Endothelial cell of umbilical vein (primary cell): ENCODE measurements at regions not wholly inside any gene's neighbourhood (a gene's known extent, or its start where the extent isn't known, plus 50 kb on each side); places are given as distances from the start of the nearest gene placed in this dataset.

ENCODE experiments used
- BruUV-seq: library from RNA; stranded (reverse); fragments of 400-500 nt; replicated peaks from 2 replicates; lab custom pipeline; 2021; lab: Mats Ljungman, UMichigan
- CTCF ChIA-PET: fragments of 300-600, 350-600 bp; sonication (Branson Sonifier 250); formaldehyde crosslinking; loops from one replicate; lab custom pipeline; 2021; ENCODE audit warnings: antibody characterized with exemption, inconsistent platforms; lab: Charles Lee
- POLR2A ChIA-PET: fragments of 300-600, 350-600 bp; sonication (Branson Sonifier 250); formaldehyde crosslinking; loops from one replicate; lab custom pipeline; 2021; ENCODE audit warnings: antibody characterized with exemption, inconsistent platforms; lab: Charles Lee
- DNase-seq: peaks from one replicate; pipeline ENCODE4 v3.0.0-alpha.2; 2011; ENCODE audit warnings: low read depth, low spot score
- FAIRE-seq: peaks from 2 replicates; lab custom pipeline; 2011; peaks lifted over from hg19 to GRCh38; lab: Jason Lieb, UNC
- H2AFZ ChIP-seq: 2 replicates; pipeline ENCODE4 v1.6.0; 2012; ENCODE audit warnings: low read depth, low read length, control low read depth, inconsistent platforms
- H3K27ac ChIP-seq: 2 replicates; pipeline ENCODE4 v1.5.1; 2011; ENCODE audit warnings: low read depth, mild to moderate bottlenecking, control low read depth, low read length, moderate library complexity; ENCODE audit not compliant: insufficient read depth
- H3K27me3 ChIP-seq, 2 experiments: 2 replicates each; pipeline versions ENCODE4 v1.6.0 to v1.6.1; 2011; ENCODE audit warnings: low read length in 2 of 2, mixed read lengths in 1 of 2; ENCODE audit not compliant: control insufficient read depth in 2 of 2, insufficient read depth in 2 of 2
- H3K36me3 ChIP-seq, 2 experiments: 2 replicates in 1 of 2; 3 replicates in 1 of 2; pipeline ENCODE4 v1.5.1; 2011; ENCODE audit warnings: low read length in 2 of 2, mild to moderate bottlenecking in 1 of 2, moderate library complexity in 1 of 2; ENCODE audit not compliant: control insufficient read depth in 2 of 2, insufficient read depth in 2 of 2; ENCODE audit errors: extremely low read depth in 1 of 2
- H3K4me1 ChIP-seq: 3 replicates; pipeline ENCODE4 v1.5.1; 2011; ENCODE audit warnings: mild to moderate bottlenecking, low read length; ENCODE audit not compliant: control insufficient read depth, insufficient read depth; ENCODE audit errors: extremely low read depth
- H3K4me2 ChIP-seq: 2 replicates; pipeline ENCODE4 v1.6.1; 2011; ENCODE audit warnings: low read length, control low read depth, mixed read lengths; ENCODE audit not compliant: insufficient read depth
- H3K4me3 ChIP-seq, 3 experiments: fragments of 200-600 bp in 1 of 3; sonication (generic), shearing (Covaris generic) in 1 of 3; replicated peaks in 1 of 3; 2 replicates each; pipeline ENCODE4 v1.5.1; 2011 to 2016; ENCODE audit warnings: control low read depth in 3 of 3, low read length in 3 of 3, mild to moderate bottlenecking in 2 of 3, inconsistent platforms in 1 of 3, low read depth in 1 of 3, moderate library complexity in 1 of 3; ENCODE audit not compliant: insufficient read depth in 1 of 3
- H3K79me2 ChIP-seq: 2 replicates; pipeline ENCODE4 v1.6.0; 2012; ENCODE audit warnings: low read length, inconsistent platforms; ENCODE audit not compliant: control insufficient read depth, insufficient read depth
- H3K9ac ChIP-seq: replicated peaks from 2 replicates; pipeline ENCODE3; 2011; ENCODE audit warnings: low read length, control low read depth; ENCODE audit not compliant: insufficient read depth; ENCODE audit errors: extremely low read depth
- H3K9me1 ChIP-seq: replicated peaks from 3 replicates; pipeline ENCODE4 v1.6.0; 2011; ENCODE audit warnings: mild to moderate bottlenecking, low read length; ENCODE audit not compliant: control insufficient read depth, insufficient read depth; ENCODE audit errors: extremely low read depth
- H3K9me3 ChIP-seq: replicated peaks from 2 replicates; pipeline ENCODE4 v1.5.1; 2012; ENCODE audit warnings: low read length, inconsistent platforms; ENCODE audit not compliant: control insufficient read depth, insufficient read depth
- H4K20me1 ChIP-seq: replicated peaks from 2 replicates; pipeline ENCODE3; 2011; ENCODE audit warnings: mild to moderate bottlenecking, low read length; ENCODE audit not compliant: control insufficient read depth, insufficient read depth; ENCODE audit errors: extremely low read depth
- CTCF ChIP-seq, 2 donors: IDR thresholded peaks; 1 replicate in 1 of 2; 2 replicates in 1 of 2; pipeline ENCODE4 v1.5.1; 2011; ENCODE audit warnings: low read length in 2 of 2, mild to moderate bottlenecking in 2 of 2, moderate library complexity in 2 of 2, control low read depth in 1 of 2, inconsistent platforms in 1 of 2, low read depth in 1 of 2; ENCODE audit not compliant: insufficient read depth in 1 of 2; ENCODE audit errors: extremely low read depth in 1 of 2
- EZH2 ChIP-seq: IDR thresholded peaks from 2 replicates; pipeline ENCODE4 v1.6.1; 2012; ENCODE audit warnings: borderline replicate concordance, low read depth, mild to moderate bottlenecking, moderate library complexity, low read length, inconsistent platforms; ENCODE audit not compliant: severe bottlenecking
- FOS ChIP-seq: IDR thresholded peaks from 2 replicates; pipeline ENCODE4 v1.6.1; 2011; ENCODE audit warnings: mild to moderate bottlenecking, low read length, moderate library complexity, borderline replicate concordance; ENCODE audit not compliant: insufficient read depth
- GATA2 ChIP-seq: IDR thresholded peaks from 2 replicates; pipeline ENCODE4 v1.7.0; 2011; ENCODE audit warnings: low read depth, mild to moderate bottlenecking, moderate library complexity, mixed read lengths, low read length; ENCODE audit not compliant: insufficient read length, insufficient read depth
- JUN ChIP-seq: IDR thresholded peaks from 2 replicates; pipeline ENCODE4 v1.6.1; 2011; ENCODE audit warnings: borderline replicate concordance, low read depth; ENCODE audit not compliant: insufficient read length, insufficient read depth
- MAX ChIP-seq: IDR thresholded peaks from 2 replicates; pipeline ENCODE4 v1.6.1; 2011; ENCODE audit not compliant: insufficient read depth, insufficient read length
- MYC ChIP-seq: IDR thresholded peaks from one replicate; pipeline ENCODE4 v1.6.1; 2011; ENCODE audit warnings: mild to moderate bottlenecking, low read depth, low read length
- POLR2A ChIP-seq: IDR thresholded peaks from 2 replicates; pipeline ENCODE4 v1.6.1; 2012; ENCODE audit warnings: low read depth, mild to moderate bottlenecking, control low read depth, low read length
- POLR2AphosphoS5 ChIP-seq: IDR thresholded peaks from 2 replicates; pipeline ENCODE4 v1.6.1; 2012; ENCODE audit warnings: low read depth, mild to moderate bottlenecking, control low read depth, low read length, moderate library complexity; ENCODE audit not compliant: insufficient read depth
- dilution Hi-C: fragments of 300-500 bp; cut with MboI; formaldehyde crosslinking; loops from one replicate; pipeline ENCODE4 v1.15.0; 2019; ENCODE audit warnings: low sequenced_read_pairs; ENCODE audit not compliant: extremely low pct_ligation_motif_present
- intact Hi-C: fragments of 100-400 bp; cut with micrococcal nuclease; formaldehyde crosslinking; loops from one replicate; pipeline ENCODE4 v1.10.0; 2022

- Histone ChIP-seq H3K4me3 (no peak overlapping the region), H2AFZ (no peak overlapping the region), H4K20me1 (no peaks in the 10 kb centered on the region), H3K9me3 (peaks cover 3% of the 10 kb centered on the region), H3K27ac (no peak overlapping the region), H3K9me1 (no peaks in the 10 kb centered on the region), H3K4me1 (no peaks in the 10 kb centered on the region), H3K79me2 (no peaks in the 10 kb centered on the region), H3K4me2 (no peak overlapping the region), H3K27me3 (no peaks in the 10 kb centered on the region), H3K36me3 (no peaks in the 10 kb centered on the region), H3K9ac (no peak overlapping the region)
- TF ChIP-seq GATA2 (no peak), FOS (no peak), MYC (no peak), JUN (no peak), EZH2 (no peak), POLR2A (no peak)
- ChIA-PET POLR2A (no interaction called here), CTCF (no interaction called here)
- no TSS peak for BruUV-seq
- dilution Hi-C loops = no loop called here
- DNase-seq (no peak), FAIRE-seq (no peak)
- intact Hi-C loops = no loop called here
These were observed 142.4 kb upstream of the GRIN3A start for GRCh38 chr9:101880846-101881245.

GRCh38 chr9:101878734-101879133 is 140.3 kb upstream of the GRIN3A start:
- POLR2A ChIA-PET = no interaction called here

More at GRCh38 chr9:101878734-101879133, 140.3 kb upstream of the GRIN3A start:
- CTCF ChIA-PET = no interaction called here
- no peak overlapping the region for H2AFZ ChIP-seq
- H3K4me3 ChIP-seq = no peak overlapping the region
- peaks cover 3% of the 10 kb centered on the region for H3K9me3 ChIP-seq
- H3K27ac ChIP-seq = no peak overlapping the region
- intact Hi-C loops = no loop called here
- FAIRE-seq = no peak
- no peaks in the 10 kb centered on the region for H3K36me3 ChIP-seq
- H3K27me3 ChIP-seq = no peaks in the 10 kb centered on the region
- H3K4me1 ChIP-seq = no peaks in the 10 kb centered on the region
- H3K9ac ChIP-seq = no peak overlapping the region
- TF ChIP-seq GATA2 = no peak
- no peak for TF ChIP-seq MAX
- no peak for TF ChIP-seq CTCF (IDR thresholded peaks at IDR 0.05; ENCODE audit: extremely low read depth in 1 of 2, insufficient read depth in 1 of 2, low read depth in 1 of 2, low read length in 2 of 2)
- TF ChIP-seq EZH2 = no peak
- TF ChIP-seq POLR2A = no peak
- TF ChIP-seq JUN = no peak
- TF ChIP-seq POLR2AphosphoS5 = no peak
- no peak for TF ChIP-seq MYC
- no peak for TF ChIP-seq FOS
- H3K9me1 ChIP-seq = no peaks in the 10 kb centered on the region
- H3K4me2 ChIP-seq = no peak overlapping the region
- no TSS peak for BruUV-seq
- DNase-seq = no peak
- dilution Hi-C loops = no loop called here
- H3K79me2 ChIP-seq = no peaks in the 10 kb centered on the region
- H4K20me1 ChIP-seq = no peaks in the 10 kb centered on the region
